ENCODE measurements at regions not wholly inside any gene's neighbourhood (a gene's known extent, or its start where the extent isn't known, plus 50 kb on each side); places are given as distances from the start of the nearest gene placed in this dataset.
"Not testable (repeated sequence)": the region's sequence is repeated elsewhere in the genome, so short reads cannot be mapped to it uniquely, and the experiment has no call there.

DNA sequence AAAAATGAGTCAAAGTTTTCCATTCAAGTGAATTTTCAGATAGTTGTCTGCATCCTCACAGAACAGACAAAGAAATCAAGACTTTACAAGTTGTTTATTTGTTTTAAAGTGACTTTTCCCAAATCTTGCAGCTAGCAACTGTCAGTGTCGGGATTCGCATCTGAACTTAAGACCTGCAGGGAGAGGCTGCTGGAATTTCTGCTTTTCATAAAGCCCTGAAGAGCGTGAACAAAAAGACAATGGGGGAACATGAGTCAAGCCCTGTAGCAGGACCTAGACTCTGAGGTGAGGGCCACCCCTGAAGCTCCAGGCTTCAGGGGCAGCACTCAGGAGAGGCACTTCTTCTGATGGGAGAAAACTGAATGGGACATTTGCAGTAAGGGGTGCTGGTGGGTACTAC is 108.2 kb upstream of the CTAGE1 start:
- TF ChIP-seq POLR2A (IDR thresholded peaks at IDR 0.05): no peak
- TF ChIP-seq, protein P1, sequence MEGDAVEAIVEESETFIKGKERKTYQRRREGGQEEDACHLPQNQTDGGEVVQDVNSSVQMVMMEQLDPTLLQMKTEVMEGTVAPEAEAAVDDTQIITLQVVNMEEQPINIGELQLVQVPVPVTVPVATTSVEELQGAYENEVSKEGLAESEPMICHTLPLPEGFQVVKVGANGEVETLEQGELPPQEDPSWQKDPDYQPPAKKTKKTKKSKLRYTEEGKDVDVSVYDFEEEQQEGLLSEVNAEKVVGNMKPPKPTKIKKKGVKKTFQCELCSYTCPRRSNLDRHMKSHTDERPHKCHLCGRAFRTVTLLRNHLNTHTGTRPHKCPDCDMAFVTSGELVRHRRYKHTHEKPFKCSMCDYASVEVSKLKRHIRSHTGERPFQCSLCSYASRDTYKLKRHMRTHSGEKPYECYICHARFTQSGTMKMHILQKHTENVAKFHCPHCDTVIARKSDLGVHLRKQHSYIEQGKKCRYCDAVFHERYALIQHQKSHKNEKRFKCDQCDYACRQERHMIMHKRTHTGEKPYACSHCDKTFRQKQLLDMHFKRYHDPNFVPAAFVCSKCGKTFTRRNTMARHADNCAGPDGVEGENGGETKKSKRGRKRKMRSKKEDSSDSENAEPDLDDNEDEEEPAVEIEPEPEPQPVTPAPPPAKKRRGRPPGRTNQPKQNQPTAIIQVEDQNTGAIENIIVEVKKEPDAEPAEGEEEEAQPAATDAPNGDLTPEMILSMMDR (IDR thresholded peaks at IDR 0.05): no peak
- no peaks in the 10 kb centered on the region for H3K9me3 ChIP-seq (replicated peaks in 1 of 3)
- intact Hi-C loops (cut with DNase I): no loop called here
- no peaks in the 10 kb centered on the region for H3K36me3 ChIP-seq (replicated peaks in 1 of 2)
- WGBS, 4 donors: 83 to 98% (median 90%) methylated on average over 3 of the region's 3 CpGs
- no peaks in the 10 kb centered on the region for H3K27me3 ChIP-seq
- H3K27ac ChIP-seq: no peak overlapping the region
- H3K4me3 ChIP-seq: no peak overlapping the region
- no peak for DNase-seq
- peaks cover 0 to 5% of the 10 kb centered on the region in 2 donors for H3K4me1 ChIP-seq (replicated peaks in 1 of 2)

DNA sequence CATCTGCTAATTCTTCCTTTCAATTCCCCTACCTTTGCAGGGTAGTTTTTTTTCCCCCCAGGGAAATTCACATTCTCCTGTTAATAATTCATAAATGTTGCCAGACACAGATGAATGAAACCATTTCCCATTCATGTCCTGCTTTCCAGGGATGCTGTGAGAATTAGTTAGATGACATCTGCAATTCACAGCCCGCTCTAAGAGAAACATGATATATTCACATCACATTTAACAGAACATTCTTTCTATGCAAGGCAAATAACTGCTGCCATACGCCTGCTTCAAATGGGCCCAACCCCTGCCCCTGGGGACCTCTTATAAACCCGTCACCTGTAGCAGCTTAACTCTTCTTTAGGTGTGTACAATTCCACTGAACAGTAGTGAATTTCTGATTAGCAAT is 110.6 kb upstream of the CTAGE1 start:
- Histone ChIP-seq H3K4me3 (no peak overlapping the region), H3K27ac (no peak overlapping the region), H3K9me3 (replicated peaks in 1 of 3) (no peaks in the 10 kb centered on the region), H3K4me1 (replicated peaks in 1 of 2) (peaks cover 0 to 5% of the 10 kb centered on the region in 2 donors), H3K27me3 (no peaks in the 10 kb centered on the region), H3K36me3 (replicated peaks in 1 of 2) (no peaks in the 10 kb centered on the region)
- WGBS, 4 donors: 91 to 95% (median 93%) methylated on average over 3 of the region's 3 CpGs
- intact Hi-C loops (cut with DNase I): no loop called here
- no peak for TF ChIP-seq POLR2A (IDR thresholded peaks at IDR 0.05)
- TF ChIP-seq, protein P1 (IDR thresholded peaks at IDR 0.05): no peak
- no peak for DNase-seq

DNA sequence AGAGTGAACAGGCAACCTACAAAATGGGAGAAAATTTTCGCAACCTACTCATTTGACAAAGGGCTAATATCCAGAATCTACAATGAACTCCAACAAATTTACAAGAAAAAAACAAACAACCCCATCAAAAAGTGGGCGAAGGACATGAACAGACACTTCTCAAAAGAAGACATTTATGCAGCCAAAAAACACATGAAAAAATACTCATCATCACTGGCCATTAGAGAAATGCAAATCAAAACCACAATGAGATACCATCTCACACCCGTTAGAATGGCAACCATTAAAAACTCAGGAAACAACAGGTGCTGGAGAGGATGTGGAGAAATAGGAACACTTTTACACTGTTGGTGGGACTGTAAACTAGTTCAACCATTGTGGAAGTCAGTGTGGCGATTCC is 117.0 kb upstream of the CTAGE1 start:
- 84 to 86% (median 85%) methylated on average over 2 to 3 of the region's 4 CpGs for WGBS, 4 donors
- H3K4me3 ChIP-seq; intact Hi-C loops (cut with DNase I); H3K27me3 ChIP-seq; H3K36me3 ChIP-seq (replicated peaks in 1 of 2); H3K4me1 ChIP-seq (replicated peaks in 1 of 2); DNase-seq; H3K9me3 ChIP-seq (replicated peaks in 1 of 3); H3K27ac ChIP-seq: not testable (repeated sequence)

DNA sequence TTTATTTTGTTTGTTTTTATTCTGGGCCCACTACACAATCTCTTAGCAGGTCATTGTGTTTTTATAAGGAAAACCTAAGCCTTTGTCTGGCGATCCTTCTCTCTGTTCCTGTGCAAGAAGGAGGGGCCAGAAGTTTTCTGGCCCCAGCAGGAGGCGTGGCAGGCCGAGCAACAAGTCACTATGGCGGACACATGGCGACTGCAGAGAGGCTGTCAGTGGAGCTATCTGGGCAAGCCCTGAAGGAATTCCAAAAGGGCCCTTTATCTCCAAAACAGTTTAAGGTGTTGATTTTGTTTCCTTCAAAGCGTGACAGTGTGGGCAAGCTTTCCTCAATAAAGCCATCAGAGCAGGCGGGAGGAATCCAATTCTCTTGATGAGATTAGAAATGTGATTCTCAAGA is 118.8 kb upstream of the CTAGE1 start:
- 86 to 97% (median 88%) methylated on average over 7 of the region's 7 CpGs for WGBS, 4 donors
- no peaks in the 10 kb centered on the region for H3K36me3 ChIP-seq (replicated peaks in 1 of 2)
- no peak overlapping the region for H3K4me3 ChIP-seq
- no peaks in the 10 kb centered on the region for H3K9me3 ChIP-seq (replicated peaks in 1 of 3)
- intact Hi-C loops (cut with DNase I): no loop called here
- peaks cover 0 to under 1% of the 10 kb centered on the region in 2 donors for H3K4me1 ChIP-seq (replicated peaks in 1 of 2)
- no peak overlapping the region for H3K27ac ChIP-seq
- TF ChIP-seq, protein P1 (IDR thresholded peaks at IDR 0.05): no peak
- no peak for TF ChIP-seq POLR2A (IDR thresholded peaks at IDR 0.05)
- no peak for DNase-seq
- no peaks in the 10 kb centered on the region for H3K27me3 ChIP-seq

DNA sequence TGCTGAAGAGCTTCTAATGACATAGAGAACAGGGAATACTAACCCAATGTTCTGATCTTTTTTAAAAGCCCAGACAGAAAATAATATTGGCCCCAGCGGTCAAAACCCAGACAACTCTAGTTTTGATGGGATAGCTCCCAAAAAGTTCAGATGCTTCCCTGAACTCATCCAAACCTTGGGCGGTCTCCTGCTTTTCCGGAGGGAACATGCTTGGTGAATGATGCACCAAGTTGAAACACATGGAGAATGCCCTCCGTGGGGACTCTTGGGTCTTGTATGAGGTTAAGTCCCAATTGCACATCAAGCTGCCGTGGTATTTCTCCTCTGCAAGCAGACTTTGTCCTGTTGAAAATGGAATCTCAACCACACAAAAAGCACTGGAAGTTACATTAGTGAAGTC is 120.7 kb upstream of the CTAGE1 start:
- 62 to 88% (median 79%) methylated on average over 5 of the region's 5 CpGs for WGBS, 4 donors
- intact Hi-C loops (cut with DNase I): no loop called here
- H3K4me3 ChIP-seq: no peak overlapping the region
- no peaks in the 10 kb centered on the region for H3K27me3 ChIP-seq
- no peaks in the 10 kb centered on the region for H3K36me3 ChIP-seq (replicated peaks in 1 of 2)
- H3K27ac ChIP-seq: peak overlapping the region in 2 of 5 donors; percentile 4 to 49
- peak in 3 of 7 donors; percentile 21 to 71 (median 37) for DNase-seq
- H3K9me3 ChIP-seq (replicated peaks in 1 of 3): no peaks in the 10 kb centered on the region
- TF ChIP-seq POLR2A (IDR thresholded peaks at IDR 0.05): no peak
- TF ChIP-seq, protein P1 (IDR thresholded peaks at IDR 0.05): no peak
- peaks cover 12 to 13% of the 10 kb centered on the region in 2 donors for H3K4me1 ChIP-seq (replicated peaks in 1 of 2)

Data from adrenal gland (tissue), 9 donors.